K562 (cell line): ENCODE measurements at regions not wholly inside any gene's neighbourhood (a gene's known extent, or its start where the extent isn't known, plus 50 kb on each side); places are given as distances from the start of the nearest gene placed in this dataset.

Experiments
- ATAC-seq: fragments of 200-7000 bp; cut with Tn5 transposase; 3 replicates; pipeline ENCODE4 v1.9.1; 2020; ENCODE audit warnings: moderate library complexity
- BruUV-seq: library from RNA; stranded (reverse); fragments of 400-500 nt; replicated peaks from 2 replicates; lab custom pipeline; 2021; lab: Mats Ljungman, UMichigan
- CTCF ChIA-PET: fragments of 300-600 bp; formaldehyde crosslinking; extraction: SDS; loops from one replicate; lab custom pipeline; 2021; ENCODE audit warnings: low intra/inter-chr PET ratio; lab: Yijun Ruan, JAX
- POLR2A ChIA-PET: fragments of 300-600, 350-650 bp; sonication (Branson Sonifier 250); formaldehyde crosslinking; extraction: SDS; loops from one replicate; lab custom pipeline; 2021; ENCODE audit warnings: antibody characterized with exemption, inconsistent platforms; lab: Yijun Ruan, JAX
- DNase-seq, 4 experiments: peaks; one replicate each; pipeline versions ENCODE4 v3.0.0 to v3.0.0-alpha.2; 2011 to 2018; ENCODE audit warnings: low spot score in 3 of 4, mixed read lengths in 3 of 4; ENCODE audit errors: extremely low read depth in 1 of 4
- FAIRE-seq: peaks from 2 replicates; lab custom pipeline; 2011; peaks lifted over from hg19 to GRCh38; lab: Jason Lieb, UNC
- H2AFZ ChIP-seq: 2 replicates; pipeline ENCODE4 v1.6.0; 2011; ENCODE audit warnings: low read depth, low read length, control low read depth, inconsistent platforms
- H3K27ac ChIP-seq: fragments of 200-600 bp; 3 replicates; pipeline ENCODE4 v1.8.0; 2011; ENCODE audit warnings: low read depth, mild to moderate bottlenecking, control low read depth, inconsistent platforms, low read length, moderate library complexity, mixed read lengths; ENCODE audit errors: extremely low read depth
- H3K27me3 ChIP-seq, 2 experiments: fragments of 300-600 bp in 1 of 2; 2 replicates in 1 of 2; 3 replicates in 1 of 2; pipeline versions ENCODE4 v1.6.0 to v1.8.0; 2011; ENCODE audit warnings: inconsistent platforms in 2 of 2, low read length in 2 of 2, mild to moderate bottlenecking in 1 of 2, mixed read lengths in 1 of 2, moderate library complexity in 1 of 2; ENCODE audit not compliant: control insufficient read depth in 2 of 2, insufficient read depth in 2 of 2
- H3K36me3 ChIP-seq: fragments of 300-600 bp; 3 replicates; pipeline ENCODE4 v1.8.0; 2011; ENCODE audit warnings: mild to moderate bottlenecking, low read length, inconsistent platforms; ENCODE audit not compliant: control insufficient read depth, insufficient read depth
- H3K4me1 ChIP-seq, 2 experiments: fragments of 200-600 bp in 1 of 2; replicated peaks in 1 of 2; 2 replicates in 1 of 2; 3 replicates in 1 of 2; pipeline versions ENCODE4 v1.5.1 to v1.8.0; 2011; ENCODE audit warnings: inconsistent platforms in 2 of 2, low read length in 2 of 2, mild to moderate bottlenecking in 1 of 2, mixed read lengths in 1 of 2, moderate library complexity in 1 of 2; ENCODE audit not compliant: control insufficient read depth in 2 of 2, insufficient read depth in 2 of 2
- H3K4me2 ChIP-seq: 2 replicates; pipeline ENCODE4 v1.6.1; 2011; ENCODE audit warnings: low read length, control low read depth, inconsistent platforms, mixed read lengths; ENCODE audit not compliant: insufficient read depth
- H3K4me3 ChIP-seq: fragments of 200-600 bp; sonication (generic), shearing (Covaris generic); 2 replicates; pipeline ENCODE4 v1.5.1; 2016; ENCODE audit warnings: control low read depth, inconsistent platforms
- H3K79me2 ChIP-seq: fragments of 200-600 bp; 3 replicates; pipeline ENCODE4 v1.8.0; 2011; ENCODE audit warnings: low read length, inconsistent platforms; ENCODE audit not compliant: control insufficient read depth, insufficient read depth
- H3K9ac ChIP-seq, 2 experiments: 2 replicates each; pipeline versions ENCODE4 v1.6.0 to v1.6.1; 2011; ENCODE audit warnings: low read depth in 2 of 2, low read length in 2 of 2, control low read depth in 1 of 2, inconsistent platforms in 1 of 2, mild to moderate bottlenecking in 1 of 2, mixed read lengths in 1 of 2; ENCODE audit not compliant: insufficient read depth in 1 of 2
- H3K9me1 ChIP-seq: one replicate; pipeline ENCODE4 v1.6.0; 2011; ENCODE audit warnings: inconsistent platforms, mild to moderate bottlenecking, low read length, moderate library complexity; ENCODE audit not compliant: control insufficient read depth, insufficient read depth
- H3K9me3 ChIP-seq: replicated peaks from 2 replicates; pipeline ENCODE4 v1.5.1; 2011; ENCODE audit warnings: low read depth, low read length, inconsistent platforms; ENCODE audit not compliant: control insufficient read depth, insufficient read depth
- H4K20me1 ChIP-seq: replicated peaks from 2 replicates; pipeline ENCODE4 v1.6.1; 2011; ENCODE audit warnings: low read length, inconsistent platforms, mixed read lengths; ENCODE audit not compliant: control insufficient read depth, insufficient read depth
- BCL6 ChIP-seq: fragments of 250-450 bp; sonication (Bioruptor Pico); IDR thresholded peaks from 2 replicates; pipeline ENCODE4 v1.4.0; 2020
- CBFA2T3 ChIP-seq: fragments of 450-650 bp; IDR thresholded peaks from 2 replicates; pipeline ENCODE4 v1.6.1; 2017
- CTCFL ChIP-seq: IDR thresholded peaks from 2 replicates; pipeline ENCODE4 v1.6.1; 2011; ENCODE audit warnings: borderline replicate concordance, low read depth, mild to moderate bottlenecking, moderate library complexity, low read length; ENCODE audit not compliant: insufficient read depth, poor library complexity, severe bottlenecking
- FOS ChIP-seq: IDR thresholded peaks from 3 replicates; pipeline ENCODE4 v1.6.1; 2011; ENCODE audit not compliant: insufficient read length; ENCODE audit errors: extremely low read depth
- GATA2 ChIP-seq: sonication (generic); formaldehyde crosslinking; IDR thresholded peaks from 2 replicates; pipeline ENCODE4 v1.4.0; 2020; ENCODE audit warnings: mild to moderate bottlenecking, missing genetic modification reagents
- MYC ChIP-seq, 2 experiments: fragments of 250-450 bp in 1 of 2; sonication (Bioruptor Pico) in 1 of 2; IDR thresholded peaks; 2 replicates each; pipeline versions ENCODE4 v1.5.1 to v1.6.1; 2012 to 2021; ENCODE audit warnings: low read depth in 2 of 2, borderline replicate concordance in 1 of 2, improper control_type of control experiment in 1 of 2, low read length in 1 of 2, mild to moderate bottlenecking in 1 of 2, moderate library complexity in 1 of 2
- NRF1 ChIP-seq, 2 experiments: fragments of 450-650 bp; IDR thresholded peaks in 1 of 2; conservative IDR thresholded peaks in 1 of 2; 2 replicates each; pipeline ENCODE4 v1.6.1; 2014; ENCODE audit warnings: mild to moderate bottlenecking in 2 of 2
- PRPF4 ChIP-seq: fragments of 200-400 bp; formaldehyde crosslinking; IDR thresholded peaks from one replicate; pipeline ENCODE4 v1.6.1; 2017; ENCODE audit warnings: low read length, low read depth, mild to moderate bottlenecking; ENCODE audit not compliant: insufficient read depth, poor library complexity, severe bottlenecking
- RBM34 ChIP-seq: fragments of 200-400 bp; formaldehyde crosslinking; IDR thresholded peaks from 2 replicates; pipeline ENCODE4 v1.6.1; 2018; ENCODE audit warnings: low read length, borderline replicate concordance; ENCODE audit not compliant: insufficient read depth
- SMARCB1 ChIP-seq: IDR thresholded peaks from 2 replicates; pipeline ENCODE4 v1.6.1; 2011; ENCODE audit warnings: improper control_type of control experiment, low read depth; ENCODE audit not compliant: insufficient read length
- U2AF2 ChIP-seq: fragments of 200-400 bp; formaldehyde crosslinking; optimal IDR thresholded peaks from 2 replicates; pipeline ENCODE3; 2017; ENCODE audit warnings: low read depth, mild to moderate bottlenecking, low read length
- ZNF766 ChIP-seq: fragments of 200-800 bp; sonication (Bioruptor generic); conservative IDR thresholded peaks from 2 replicates; pipeline ENCODE4 v1.6.1; 2016; ENCODE audit warnings: missing genetic modification characterization, missing compliant biosample characterization
- WGBS: fragments of 100-300 bp; shearing (Covaris generic); methylation state at CpG from one replicate; pipeline ENCODE4 v1.1.6; 2016; ENCODE audit warnings: low coverage, mixed read lengths; ENCODE audit not compliant: insufficient coverage; ENCODE audit errors: missing lambda C conversion rate; 5-methylcytosine and 5-hydroxymethylcytosine counted together
- in situ Hi-C: fragments of 300-500 bp; cut with MboI; formaldehyde crosslinking; loops from 4 replicates; pipeline ENCODE4 v1.15.0; 2018; ENCODE audit warnings: inconsistent platforms, mixed read lengths
- intact Hi-C: fragments of 100-400 bp; cut with micrococcal nuclease; formaldehyde crosslinking; loops from 2 replicates; pipeline ENCODE4 v1.14.2; 2022

GRCh38 chr10:33120700-33121099 is 162.7 kb upstream of the ITGB1 start:
- Histone ChIP-seq H3K79me2 (no peaks in the 10 kb centered on the region), H3K9me1 (peaks cover 3% of the 10 kb centered on the region), H3K4me2 (no peak overlapping the region), H3K27me3 (peaks cover 9 to 25% of the 10 kb centered on the region in 2 experiments), H3K4me1 (no peaks in the 10 kb centered on the region; a peak in 1 of 5 replicates), H3K36me3 (no peaks in the 10 kb centered on the region), H3K9me3 (no peaks in the 10 kb centered on the region), H2AFZ (no peak overlapping the region), H3K4me3 (no peak overlapping the region), H4K20me1 (no peaks in the 10 kb centered on the region), H3K27ac (no peak overlapping the region), H3K9ac (no peak overlapping the region)
- TF ChIP-seq PRPF4 (no peak), NRF1 (conservative IDR thresholded peaks at IDR 0.05 in 1 of 2, IDR thresholded peaks at IDR 0.05 in 1 of 2) (no peak), BCL6 (no peak), MYC (IDR thresholded peaks at IDR 0.05; ENCODE audit: low read depth, low read length) (no peak), MYC (CRISPR knock-in tag; IDR thresholded peaks at IDR 0.05; ENCODE audit: borderline replicate concordance, low read depth) (no peak), GATA2 (CRISPR knock-in tag) (no peak), CTCFL (no peak), RBM34 (no peak), U2AF2 (no peak), FOS (no peak), CBFA2T3 (no peak), ZNF766 (no peak), SMARCB1 (no peak)
- CTCF ChIA-PET, result no interaction called here
- POLR2A ChIA-PET, result no interaction called here
- BruUV-seq, result no TSS peak
- intact Hi-C loops, result no loop called here
- ATAC-seq (no peak), FAIRE-seq (no peak), DNase-seq (no peak)
- in situ Hi-C loops, result no loop called here
- 0% methylated on average over 2 of the region's 2 CpGs for WGBS
